B cell (primary cell): ENCODE measurements at regions not wholly inside any gene's neighbourhood (a gene's known extent, or its start where the extent isn't known, plus 50 kb on each side); places are given as distances from the start of the nearest gene placed in this dataset.

Experiments
- ATAC-seq: fragments of 200-7000 bp; cut with Tn5 transposase; one replicate; pipeline ENCODE4 v1.10.0; 2021; ENCODE audit warnings: low read depth, mild to moderate bottlenecking, moderate number of reproducible peaks, moderate library complexity
- CTCF ChIA-PET: fragments of 350-600 bp; sonication (Branson Sonifier 250); formaldehyde crosslinking; loops from one replicate; lab custom pipeline; 2021; ENCODE audit warnings: antibody characterized with exemption, inconsistent platforms; lab: Charles Lee
- POLR2A ChIA-PET: fragments of 350-600 bp; sonication (Branson Sonifier 250); formaldehyde crosslinking; loops from one replicate; lab custom pipeline; 2021; ENCODE audit warnings: antibody characterized with exemption; lab: Charles Lee
- DNase-seq: peaks from one replicate; pipeline ENCODE4 v3.0.0; 2013
- H2AFZ ChIP-seq: 2 replicates; pipeline ENCODE4 v1.6.1; 2012; ENCODE audit warnings: mild to moderate bottlenecking, low read depth, low read length; ENCODE audit not compliant: insufficient read depth, poor library complexity, severe bottlenecking
- H3K27ac ChIP-seq, 2 donors: 1 replicate in 1 of 2; 2 replicates in 1 of 2; pipeline ENCODE4 v1.5.1; 2012 to 2013; ENCODE audit warnings: low read length in 2 of 2, mild to moderate bottlenecking in 2 of 2, moderate library complexity in 1 of 2
- H3K27me3 ChIP-seq, 4 experiments: fragments of 200-600 bp in 1 of 4; sonication (generic) in 1 of 4; replicated peaks in 1 of 4; 1 replicate in 2 of 4; 2 replicates in 2 of 4; pipeline versions ENCODE4 v1.6.1 to v1.7.0; 2013 to 2016; ENCODE audit warnings: low read length in 3 of 4, mild to moderate bottlenecking in 2 of 4, mixed read lengths in 1 of 4, moderate library complexity in 1 of 4; ENCODE audit not compliant: insufficient read depth in 4 of 4, control insufficient read depth in 3 of 4; ENCODE audit errors: control extremely low read depth in 1 of 4
- H3K36me3 ChIP-seq, 2 experiments: replicated peaks in 1 of 2; 1 replicate in 1 of 2; 2 replicates in 1 of 2; pipeline versions ENCODE4 v1.6.1 to v1.7.1; 2013; ENCODE audit warnings: low read length in 1 of 2; ENCODE audit not compliant: insufficient read depth in 2 of 2, control insufficient read depth in 1 of 2; ENCODE audit errors: control extremely low read depth in 1 of 2, extremely low read depth in 1 of 2
- H3K4me1 ChIP-seq, 2 donors: fragments of 200-600 bp in 1 of 2; sonication (generic) in 1 of 2; 1 replicate in 1 of 2; 2 replicates in 1 of 2; pipeline versions ENCODE4 v1.5.1 to v1.6.1; 2013 to 2017; ENCODE audit warnings: low read length in 2 of 2; ENCODE audit not compliant: control insufficient read depth in 2 of 2, insufficient read depth in 2 of 2
- H3K4me2 ChIP-seq: replicated peaks from 2 replicates; pipeline ENCODE3; 2012; ENCODE audit warnings: mild to moderate bottlenecking, low read depth, low read length; ENCODE audit not compliant: poor library complexity, severe bottlenecking
- H3K4me3 ChIP-seq, 5 experiments: fragments of 200-600 bp in 1 of 5; sonication (generic) in 1 of 5; 1 replicate in 3 of 5; 2 replicates in 2 of 5; pipeline versions ENCODE4 v1.5.1 to v1.7.0; 2011 to 2016; ENCODE audit warnings: low read length in 4 of 5, mild to moderate bottlenecking in 4 of 5, low read depth in 2 of 5, control low read depth in 1 of 5, moderate library complexity in 1 of 5; ENCODE audit not compliant: insufficient read depth in 1 of 5; ENCODE audit errors: control extremely low read depth in 1 of 5, extremely low read depth in 1 of 5
- H3K79me2 ChIP-seq: fragments of 200-600 bp; sonication (generic); one replicate; pipeline ENCODE4 v1.6.0; 2016; ENCODE audit warnings: low read length; ENCODE audit not compliant: control insufficient read depth, insufficient read depth
- H3K9ac ChIP-seq: fragments of 200-600 bp; sonication (generic); 2 replicates; pipeline ENCODE4 v1.6.1; 2017; ENCODE audit warnings: mild to moderate bottlenecking, low read length, moderate library complexity
- H3K9me3 ChIP-seq, 3 donors: one replicate each; pipeline versions ENCODE4 v1.6.1 to v1.7.1; 2013; ENCODE audit warnings: low read length in 2 of 3; ENCODE audit not compliant: control insufficient read depth in 2 of 3, insufficient read depth in 1 of 3; ENCODE audit errors: control extremely low read depth in 1 of 3
- H4K20me1 ChIP-seq: 2 replicates; pipeline ENCODE4 v1.6.0; 2012; ENCODE audit warnings: mild to moderate bottlenecking, low read length; ENCODE audit not compliant: insufficient read depth, control insufficient read depth, poor library complexity, severe bottlenecking
- H3K27ac Mint-ChIP-seq: one replicate; pipeline ENCODE4 v1.8.0; 2021; ENCODE audit warnings: mixed read lengths
- H3K27me3 Mint-ChIP-seq: one replicate; pipeline ENCODE4 v1.8.0; 2021; ENCODE audit warnings: mixed read lengths
- H3K4me1 Mint-ChIP-seq: one replicate; pipeline ENCODE4 v1.8.0; 2021; ENCODE audit warnings: mixed read lengths
- H3K4me3 Mint-ChIP-seq: one replicate; pipeline ENCODE4 v1.8.0; 2021; ENCODE audit warnings: mixed read lengths
- H3K9me3 Mint-ChIP-seq: one replicate; pipeline ENCODE4 v1.8.0; 2022; ENCODE audit warnings: mixed read lengths; ENCODE audit not compliant: insufficient read depth
- CTCF ChIP-seq: fragments of 200-600 bp; IDR thresholded peaks from one replicate; pipeline ENCODE4 v1.8.0; 2022; ENCODE audit warnings: antibody characterized with exemption, mild to moderate bottlenecking
- EZH2 ChIP-seq: IDR thresholded peaks from 2 replicates; pipeline ENCODE4 v1.6.1; 2012; ENCODE audit warnings: borderline replicate concordance, low read depth, mild to moderate bottlenecking, moderate library complexity, low read length; ENCODE audit not compliant: insufficient read depth, poor library complexity, severe bottlenecking
- WGBS: methylation state at CpG from one replicate; pipeline ENCODE4 v1.1.5; 2013; ENCODE audit warnings: missing lambda C conversion rate; ENCODE audit not compliant: insufficient coverage; 5-methylcytosine and 5-hydroxymethylcytosine counted together
- intact Hi-C: fragments of 100-400 bp; cut with micrococcal nuclease; formaldehyde crosslinking; loops from one replicate; pipeline ENCODE4 v1.10.0; 2022

DNA sequence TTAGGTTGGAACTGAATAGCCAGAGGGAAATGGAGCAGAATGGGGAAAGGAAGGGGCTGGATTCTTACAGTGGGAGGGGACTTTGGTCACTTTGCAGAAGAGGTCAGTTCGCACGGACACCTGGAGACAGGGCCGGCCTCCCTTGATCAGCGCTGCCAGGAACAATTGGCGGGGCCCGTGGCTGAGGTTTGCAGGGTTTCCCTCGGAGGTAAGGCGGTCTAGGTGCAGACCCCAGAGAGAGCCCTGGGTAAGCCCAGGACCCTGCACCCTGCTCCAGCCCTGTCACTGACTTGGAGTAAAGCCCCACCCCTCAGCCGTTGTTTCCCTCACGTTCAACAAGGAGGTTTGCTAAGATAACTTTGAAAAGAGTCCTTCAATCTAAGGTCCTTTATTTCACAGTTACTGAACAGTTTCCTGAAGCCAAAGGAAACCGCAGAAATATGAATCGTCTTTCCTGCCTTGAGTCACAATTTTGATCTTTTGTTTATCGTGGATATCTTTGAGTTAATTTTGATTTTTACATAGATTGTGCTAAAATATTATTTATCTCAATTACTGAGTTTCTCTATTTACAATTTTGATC lies 231.4 kb upstream of the RTL1 start:
- TF ChIP-seq CTCF (no peak), EZH2 (no peak)
- no peak overlapping the region for H3K4me2 ChIP-seq
- Mint-ChIP-seq H3K9me3 (peaks cover 3% of the 10 kb centered on the region), H3K4me1 (no peaks in the 10 kb centered on the region), H3K27me3 (peaks cover 10% of the 10 kb centered on the region), H3K27ac (no peak overlapping the region), H3K4me3 (no peak overlapping the region)
- DNase-seq (no peak), ATAC-seq (no peak)
- intact Hi-C loops: no loop called here
- POLR2A ChIA-PET: no interaction called here
- no peaks in the 10 kb centered on the region for H3K79me2 ChIP-seq
- H3K27me3 ChIP-seq: peaks cover 0 to 11% (median 0%) of the 10 kb centered on the region in 4 experiments
- H3K4me3 ChIP-seq: no peak overlapping the region
- no peak overlapping the region for H2AFZ ChIP-seq
- 51% methylated on average over 10 of the region's 13 CpGs for WGBS
- no peak overlapping the region for H3K9ac ChIP-seq
- peaks cover 0 to 22% (median 0%) of the 10 kb centered on the region in 3 donors for H3K9me3 ChIP-seq
- no peaks in the 10 kb centered on the region for H4K20me1 ChIP-seq
- H3K36me3 ChIP-seq: no peaks in the 10 kb centered on the region
- H3K27ac ChIP-seq: no peak overlapping the region
- no peaks in the 10 kb centered on the region for H3K4me1 ChIP-seq
- CTCF ChIA-PET: no interaction called here

- ATAC-seq: no peak
Measured at GRCh38 chr14:101135796-101136742, 232.5 kb upstream of the RTL1 start.

More at GRCh38 chr14:101135796-101136742, 232.5 kb upstream of the RTL1 start:
- Histone ChIP-seq H3K79me2 (no peaks in the 10 kb centered on the region), H2AFZ (no peak overlapping the region), H3K4me3 (no peak overlapping the region), H3K27me3 (peaks cover 0 to 9% (median 0%) of the 10 kb centered on the region in 4 experiments), H4K20me1 (no peaks in the 10 kb centered on the region), H3K9me3 (peaks cover 0 to 22% (median 1%) of the 10 kb centered on the region in 3 donors), H3K36me3 (no peaks in the 10 kb centered on the region), H3K27ac (no peak overlapping the region), H3K4me1 (no peaks in the 10 kb centered on the region), H3K9ac (no peak overlapping the region), H3K4me2 (no peak overlapping the region)
- no peak for DNase-seq
- 85% methylated on average over 9 of the region's 10 CpGs for WGBS
- intact Hi-C loops: no loop called here
- Mint-ChIP-seq H3K27ac (no peak overlapping the region), H3K9me3 (peaks cover 12% of the 10 kb centered on the region), H3K4me1 (no peaks in the 10 kb centered on the region), H3K27me3 (peaks cover 11% of the 10 kb centered on the region), H3K4me3 (no peak overlapping the region)
- TF ChIP-seq CTCF (no peak), EZH2 (no peak)
- POLR2A ChIA-PET: no interaction called here
- CTCF ChIA-PET: no interaction called here
